HG03460 (cell line): ENCODE measurements at regions not wholly inside any gene's neighbourhood (a gene's known extent, or its start where the extent isn't known, plus 50 kb on each side); places are given as distances from the start of the nearest gene placed in this dataset.

Experiments used
- ATAC-seq: cut with Tn5 transposase; IDR thresholded peaks from one replicate; pipeline ENCODE4 v1.9.1; 2021; ENCODE audit not compliant: unreplicated experiment

DNA sequence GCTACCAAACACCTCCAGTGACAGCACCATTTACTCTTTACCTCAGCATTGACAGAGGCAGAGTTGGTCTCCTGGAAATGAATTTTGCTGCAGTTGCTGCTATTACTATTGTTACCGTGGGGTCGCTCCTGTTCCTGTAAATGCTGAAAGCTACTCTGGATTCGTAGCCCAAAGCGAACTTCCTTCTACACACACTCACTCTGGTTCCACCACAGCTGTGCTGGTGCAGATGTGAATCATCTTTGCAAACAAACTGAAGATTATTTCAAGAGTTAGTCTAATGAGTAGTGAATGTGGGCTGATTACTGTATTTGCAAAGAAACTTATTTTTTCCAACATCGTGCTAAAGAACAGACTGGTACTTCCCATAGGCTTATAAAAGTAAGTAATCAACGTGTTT is 304.0 kb downstream of the LPIN1 start:
- ATAC-seq = peak; percentile 45

DNA sequence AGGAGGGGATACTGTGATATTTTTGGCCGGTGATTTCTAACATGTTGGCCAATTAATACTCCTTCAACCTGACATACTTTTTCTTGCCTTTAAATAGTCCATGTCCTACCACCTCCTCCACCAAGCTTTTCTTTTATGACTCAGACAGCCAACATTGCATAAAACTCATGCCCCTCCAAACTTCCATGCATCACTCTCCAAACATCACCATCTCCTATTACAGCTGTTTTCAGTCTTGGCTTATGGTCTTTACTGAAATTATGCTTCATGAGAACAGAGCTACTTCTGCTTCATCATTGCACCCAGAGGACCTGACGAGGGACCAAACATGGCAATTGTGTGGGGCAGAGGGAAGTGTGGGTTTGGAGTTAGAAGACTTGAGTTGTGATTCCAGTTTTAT is 305.4 kb downstream of the LPIN1 start:
- no peak for ATAC-seq

GRCh38 chr2:12052796-12053195 is 306.4 kb downstream of the LPIN1 start:
- ATAC-seq = no peak

GRCh38 chr2:12054956-12055618 is 308.7 kb downstream of the LPIN1 start:
- no peak for ATAC-seq

GRCh38 chr2:12057436-12058166 is 311.2 kb downstream of the LPIN1 start:
- peak; percentile 97 for ATAC-seq

DNA sequence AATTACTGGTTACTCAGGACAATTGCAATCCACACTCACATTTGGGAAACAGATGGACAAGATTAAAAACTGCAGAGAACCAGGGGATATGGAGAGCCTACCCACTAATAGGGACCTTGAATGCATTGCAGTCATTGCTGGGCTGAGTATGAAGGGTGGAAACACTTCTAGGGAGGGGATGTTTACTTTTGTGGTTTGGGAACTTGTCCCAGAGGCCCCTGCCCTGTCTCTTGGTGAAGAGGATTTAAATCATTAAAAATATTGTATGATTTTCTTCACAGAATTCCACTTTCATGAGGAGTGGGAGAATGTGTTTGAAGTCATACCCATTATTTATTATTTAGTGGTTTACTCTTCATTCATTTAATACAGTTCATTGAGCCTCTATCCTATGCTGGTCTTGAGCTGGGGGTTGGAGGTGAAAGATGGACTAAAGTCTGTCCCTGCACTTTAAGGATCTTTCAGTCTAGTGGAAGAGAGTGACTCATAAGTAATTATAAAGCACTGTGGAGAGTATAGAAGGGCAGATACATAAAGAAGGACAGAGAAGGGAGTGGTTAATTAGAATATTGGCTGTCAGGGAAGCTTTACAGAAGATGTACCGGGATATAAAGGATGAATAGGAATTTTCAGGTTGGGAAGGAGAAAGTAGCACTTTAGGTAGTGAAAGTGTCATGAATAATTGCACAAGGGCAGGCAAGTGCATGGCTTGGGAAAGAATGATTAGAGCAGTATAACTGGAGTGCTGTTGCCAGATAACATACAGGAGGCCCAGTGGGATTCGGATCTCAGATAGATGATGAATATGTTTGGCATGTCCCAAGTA is 313.4 kb downstream of the LPIN1 start:
- no peak for ATAC-seq

GRCh38 chr2:12060886-12061285 is 314.5 kb downstream of the LPIN1 start:
- ATAC-seq = no peak

GRCh38 chr2:12061286-12062052 is 315.0 kb downstream of the LPIN1 start:
- ATAC-seq = no peak

DNA sequence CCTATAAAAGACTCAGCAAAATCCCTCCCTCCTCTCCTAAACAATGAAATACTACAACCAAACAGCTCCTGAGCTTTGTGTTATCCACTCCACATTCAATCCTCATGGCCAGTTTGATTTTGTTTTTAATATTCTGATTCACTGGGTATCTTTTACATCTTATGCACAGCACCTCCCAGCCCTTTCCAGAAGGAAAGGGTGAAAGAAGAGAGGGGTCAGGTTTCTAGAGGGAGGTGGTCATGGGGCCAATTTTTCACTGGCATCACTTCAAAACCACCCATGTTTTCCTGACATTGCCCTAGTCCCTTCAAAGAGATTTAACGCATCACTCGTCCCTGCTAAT is 315.6 kb downstream of the LPIN1 start:
- ATAC-seq = no peak

- ATAC-seq = no peak
Observed at GRCh38 chr2:12063210-12063609, 316.8 kb downstream of the LPIN1 start.

DNA sequence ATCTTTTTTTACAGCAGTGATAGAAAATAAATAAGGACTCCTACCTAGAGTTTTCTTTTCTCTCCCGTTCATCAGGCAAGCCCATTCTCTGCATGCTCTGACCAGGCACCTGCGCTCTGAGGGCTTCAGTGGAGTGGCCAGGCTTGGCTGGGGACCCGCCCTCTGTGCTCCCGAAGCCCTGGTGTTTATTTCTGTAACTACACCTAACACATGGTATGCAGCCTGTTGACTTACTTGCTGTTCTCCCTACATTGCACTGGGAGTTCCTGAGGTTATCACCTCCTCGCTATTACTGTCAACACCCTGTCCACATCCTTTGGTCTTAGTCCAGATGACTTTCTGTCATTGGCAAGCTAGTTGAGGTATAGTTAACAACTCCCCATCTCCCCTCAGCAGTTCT is 317.7 kb downstream of the LPIN1 start:
- ATAC-seq = no peak

- no peak for ATAC-seq
Observed at GRCh38 chr2:12066116-12066515, 319.7 kb downstream of the LPIN1 start.

DNA sequence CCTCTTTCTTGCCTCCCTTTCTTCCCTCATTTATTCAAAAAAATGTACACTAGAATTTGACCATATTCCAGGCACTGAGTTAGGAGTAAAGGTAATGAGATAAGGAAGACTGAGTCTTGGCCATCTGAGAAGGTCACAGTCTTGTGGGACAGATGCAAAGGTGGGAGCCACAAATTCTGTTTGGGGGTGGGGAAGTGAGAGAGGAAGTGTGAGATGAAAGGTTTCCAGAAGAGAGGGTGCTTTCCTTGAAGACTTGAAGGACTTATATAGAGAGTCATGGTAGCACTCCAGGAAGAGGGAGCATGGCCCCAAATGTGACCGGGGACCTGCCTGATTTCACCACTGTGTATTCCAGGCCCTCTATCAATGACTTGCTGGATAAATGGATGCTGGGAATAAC is 320.6 kb downstream of the LPIN1 start:
- no peak for ATAC-seq

- ATAC-seq = no peak
Observed at GRCh38 chr2:12068796-12069538, 322.5 kb downstream of the LPIN1 start.

DNA sequence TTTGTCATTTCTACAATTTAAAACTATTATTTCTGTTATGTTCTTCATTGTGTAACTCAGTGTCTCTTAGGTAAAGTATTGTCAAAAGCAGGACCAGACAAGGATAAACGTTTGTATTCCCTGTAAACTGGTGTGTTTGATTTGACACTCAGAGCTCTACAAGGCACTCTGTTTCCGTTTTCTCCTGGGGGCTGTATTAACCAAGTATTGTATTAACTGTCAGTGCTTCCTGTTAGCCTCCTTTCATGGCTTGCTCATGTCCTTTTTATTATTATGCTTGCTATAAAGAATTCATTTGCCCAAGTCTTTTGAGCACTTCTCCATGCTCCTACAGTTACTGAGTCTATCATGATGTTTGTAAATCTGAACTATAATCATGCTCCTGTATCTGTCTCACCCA is 323.7 kb downstream of the LPIN1 start:
- ATAC-seq = no peak

DNA sequence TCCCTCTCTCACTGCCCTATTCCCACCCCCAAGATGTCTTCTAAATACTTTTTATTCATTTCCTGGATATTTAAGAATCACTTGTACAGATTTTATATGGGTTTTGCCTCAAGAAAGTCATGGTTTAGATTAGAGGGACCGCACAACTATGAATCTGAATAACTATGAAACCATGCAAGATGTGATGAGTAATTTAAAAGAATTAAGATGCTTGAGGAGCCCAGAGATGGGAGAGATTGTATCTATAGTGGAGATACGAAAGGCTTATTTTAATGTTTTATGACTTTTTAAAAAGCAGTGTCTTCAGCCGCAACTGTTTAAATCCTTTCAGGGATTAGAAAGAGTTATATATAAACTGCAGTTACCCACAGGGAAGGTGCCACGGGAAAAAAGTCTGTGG is 324.1 kb downstream of the LPIN1 start:
- no peak for ATAC-seq

DNA sequence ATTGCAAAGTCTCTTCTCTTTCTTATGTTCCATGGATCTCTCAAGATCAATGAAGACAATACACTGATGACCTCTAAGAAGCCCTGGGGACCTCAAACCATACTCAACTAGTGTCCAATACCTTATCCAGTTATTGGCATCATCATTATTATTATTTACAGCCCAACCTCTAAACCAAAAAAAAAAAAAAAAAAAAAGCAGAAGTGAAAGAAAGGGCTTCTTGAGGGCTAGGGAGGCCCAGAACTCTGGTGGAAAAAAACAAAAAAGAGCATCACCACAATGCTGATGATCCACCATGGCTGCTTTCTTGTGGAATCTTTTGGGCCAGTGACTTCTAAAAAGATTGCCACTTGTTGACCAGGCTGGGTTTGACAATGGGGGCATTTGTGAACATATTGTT is 324.9 kb downstream of the LPIN1 start:
- peak; percentile 66 for ATAC-seq

DNA sequence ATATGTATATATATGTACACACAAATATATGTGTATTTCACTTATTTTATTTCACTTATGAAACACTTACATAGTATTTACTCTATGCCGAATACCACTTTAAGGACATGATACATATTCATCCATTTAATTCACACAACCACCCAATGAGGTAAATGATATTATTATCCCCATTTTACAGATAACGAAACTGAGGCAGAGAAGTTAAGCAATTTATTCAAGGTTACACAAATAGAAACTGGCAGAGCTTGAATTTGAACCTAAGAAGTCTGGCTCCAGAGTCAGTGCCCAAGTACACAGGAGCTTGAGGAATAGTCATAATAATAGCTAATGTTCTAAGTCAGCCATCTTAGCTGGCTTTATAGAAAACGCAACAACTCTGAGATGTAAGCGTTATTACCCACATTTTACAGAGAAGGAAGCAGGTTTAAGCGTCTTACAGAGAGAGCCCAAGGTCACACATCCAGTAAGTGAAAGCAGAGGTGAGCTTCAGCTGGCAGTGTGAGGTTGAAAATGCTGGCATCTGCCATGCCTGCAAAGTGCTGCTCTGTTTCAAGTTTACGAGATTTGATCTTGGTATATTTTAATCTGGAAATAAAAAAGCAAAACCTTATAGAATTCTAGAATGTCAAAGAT is 326.9 kb downstream of the LPIN1 start:
- no peak for ATAC-seq

DNA sequence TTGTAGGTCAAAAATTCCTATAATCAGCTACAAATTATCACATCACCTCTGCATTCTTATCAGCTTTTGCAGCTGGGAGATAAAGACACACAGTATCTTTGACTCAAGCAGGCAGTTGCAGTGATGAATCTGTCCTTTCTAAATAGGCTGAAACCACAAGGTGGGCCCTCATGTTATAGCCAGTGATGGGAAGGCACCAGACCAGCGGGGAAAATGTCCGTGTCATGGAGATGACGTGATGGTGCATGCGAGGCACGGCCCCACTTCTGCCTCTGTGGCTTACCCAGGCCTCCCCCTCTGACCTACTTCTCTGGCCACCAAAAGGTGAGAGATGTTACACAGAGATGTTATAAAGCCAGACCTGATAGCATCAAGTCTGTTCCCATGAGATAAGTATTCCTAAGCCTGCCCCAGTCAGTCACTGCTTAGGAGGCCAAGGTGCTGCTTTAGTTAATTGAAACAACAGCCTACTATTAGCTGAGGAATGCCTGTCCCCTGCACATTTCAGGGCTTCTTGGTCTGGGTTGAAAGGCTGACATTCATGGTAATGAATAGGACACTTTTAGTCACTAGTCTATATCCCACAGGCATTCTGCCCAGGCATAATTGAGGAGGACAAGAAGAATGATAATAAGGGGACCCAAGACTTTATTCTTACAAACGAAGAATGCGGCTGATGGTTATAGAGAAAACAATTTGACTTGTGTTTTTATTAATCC is 327.9 kb downstream of the LPIN1 start:
- ATAC-seq = no peak

DNA sequence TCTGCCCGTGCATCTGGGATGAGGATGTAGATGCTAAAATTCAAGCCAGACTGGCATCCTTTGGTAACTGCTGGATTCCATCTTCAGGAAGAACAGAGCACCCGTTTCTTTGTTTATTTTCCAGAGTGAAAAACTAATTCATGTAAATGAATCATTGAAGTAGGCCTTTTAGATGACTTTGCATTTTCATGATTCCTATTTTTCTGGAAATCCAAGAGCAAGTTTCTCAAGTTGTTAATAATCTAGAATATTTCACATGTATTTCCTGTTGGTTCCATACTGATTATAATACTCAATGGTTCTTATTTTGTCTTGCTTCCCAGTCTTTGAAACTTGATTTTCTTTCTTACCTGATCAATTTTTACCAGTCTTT is 328.4 kb downstream of the LPIN1 start:
- ATAC-seq = no peak
